K562 (cell line): ENCODE measurements at regions not wholly inside any gene's neighbourhood (a gene's known extent, or its start where the extent isn't known, plus 50 kb on each side); places are given as distances from the start of the nearest gene placed in this dataset.

Source experiments
- ATAC-seq: fragments of 200-7000 bp; cut with Tn5 transposase; 3 replicates; pipeline ENCODE4 v1.9.1; 2020; ENCODE audit warnings: moderate library complexity
- BruUV-seq: library from RNA; stranded (reverse); fragments of 400-500 nt; replicated peaks from 2 replicates; lab custom pipeline; 2021; lab: Mats Ljungman, UMichigan
- CTCF ChIA-PET: fragments of 300-600 bp; formaldehyde crosslinking; extraction: SDS; loops from one replicate; lab custom pipeline; 2021; ENCODE audit warnings: low intra/inter-chr PET ratio; lab: Yijun Ruan, JAX
- POLR2A ChIA-PET: fragments of 300-600, 350-650 bp; sonication (Branson Sonifier 250); formaldehyde crosslinking; extraction: SDS; loops from one replicate; lab custom pipeline; 2021; ENCODE audit warnings: antibody characterized with exemption, inconsistent platforms; lab: Yijun Ruan, JAX
- DNase-seq, 4 experiments: peaks; one replicate each; pipeline versions ENCODE4 v3.0.0 to v3.0.0-alpha.2; 2011 to 2018; ENCODE audit warnings: low spot score in 3 of 4, mixed read lengths in 3 of 4; ENCODE audit errors: extremely low read depth in 1 of 4
- FAIRE-seq: peaks from 2 replicates; lab custom pipeline; 2011; peaks lifted over from hg19 to GRCh38; lab: Jason Lieb, UNC
- H2AFZ ChIP-seq: 2 replicates; pipeline ENCODE4 v1.6.0; 2011; ENCODE audit warnings: low read depth, low read length, control low read depth, inconsistent platforms
- H3K27ac ChIP-seq: fragments of 200-600 bp; 3 replicates; pipeline ENCODE4 v1.8.0; 2011; ENCODE audit warnings: low read depth, mild to moderate bottlenecking, control low read depth, inconsistent platforms, low read length, moderate library complexity, mixed read lengths; ENCODE audit errors: extremely low read depth
- H3K27me3 ChIP-seq, 2 experiments: fragments of 300-600 bp in 1 of 2; 2 replicates in 1 of 2; 3 replicates in 1 of 2; pipeline versions ENCODE4 v1.6.0 to v1.8.0; 2011; ENCODE audit warnings: inconsistent platforms in 2 of 2, low read length in 2 of 2, mild to moderate bottlenecking in 1 of 2, mixed read lengths in 1 of 2, moderate library complexity in 1 of 2; ENCODE audit not compliant: control insufficient read depth in 2 of 2, insufficient read depth in 2 of 2
- H3K36me3 ChIP-seq: fragments of 300-600 bp; 3 replicates; pipeline ENCODE4 v1.8.0; 2011; ENCODE audit warnings: mild to moderate bottlenecking, low read length, inconsistent platforms; ENCODE audit not compliant: control insufficient read depth, insufficient read depth
- H3K4me1 ChIP-seq, 2 experiments: fragments of 200-600 bp in 1 of 2; replicated peaks in 1 of 2; 2 replicates in 1 of 2; 3 replicates in 1 of 2; pipeline versions ENCODE4 v1.5.1 to v1.8.0; 2011; ENCODE audit warnings: inconsistent platforms in 2 of 2, low read length in 2 of 2, mild to moderate bottlenecking in 1 of 2, mixed read lengths in 1 of 2, moderate library complexity in 1 of 2; ENCODE audit not compliant: control insufficient read depth in 2 of 2, insufficient read depth in 2 of 2
- H3K4me2 ChIP-seq: 2 replicates; pipeline ENCODE4 v1.6.1; 2011; ENCODE audit warnings: low read length, control low read depth, inconsistent platforms, mixed read lengths; ENCODE audit not compliant: insufficient read depth
- H3K4me3 ChIP-seq: fragments of 200-600 bp; sonication (generic), shearing (Covaris generic); 2 replicates; pipeline ENCODE4 v1.5.1; 2016; ENCODE audit warnings: control low read depth, inconsistent platforms
- H3K79me2 ChIP-seq: fragments of 200-600 bp; 3 replicates; pipeline ENCODE4 v1.8.0; 2011; ENCODE audit warnings: low read length, inconsistent platforms; ENCODE audit not compliant: control insufficient read depth, insufficient read depth
- H3K9ac ChIP-seq, 2 experiments: 2 replicates each; pipeline versions ENCODE4 v1.6.0 to v1.6.1; 2011; ENCODE audit warnings: low read depth in 2 of 2, low read length in 2 of 2, control low read depth in 1 of 2, inconsistent platforms in 1 of 2, mild to moderate bottlenecking in 1 of 2, mixed read lengths in 1 of 2; ENCODE audit not compliant: insufficient read depth in 1 of 2
- H3K9me1 ChIP-seq: one replicate; pipeline ENCODE4 v1.6.0; 2011; ENCODE audit warnings: inconsistent platforms, mild to moderate bottlenecking, low read length, moderate library complexity; ENCODE audit not compliant: control insufficient read depth, insufficient read depth
- H3K9me3 ChIP-seq: replicated peaks from 2 replicates; pipeline ENCODE4 v1.5.1; 2011; ENCODE audit warnings: low read depth, low read length, inconsistent platforms; ENCODE audit not compliant: control insufficient read depth, insufficient read depth
- H4K20me1 ChIP-seq: replicated peaks from 2 replicates; pipeline ENCODE4 v1.6.1; 2011; ENCODE audit warnings: low read length, inconsistent platforms, mixed read lengths; ENCODE audit not compliant: control insufficient read depth, insufficient read depth
- MYC ChIP-seq, 2 experiments: fragments of 250-450 bp in 1 of 2; sonication (Bioruptor Pico) in 1 of 2; IDR thresholded peaks; 2 replicates each; pipeline versions ENCODE4 v1.5.1 to v1.6.1; 2012 to 2021; ENCODE audit warnings: low read depth in 2 of 2, borderline replicate concordance in 1 of 2, improper control_type of control experiment in 1 of 2, low read length in 1 of 2, mild to moderate bottlenecking in 1 of 2, moderate library complexity in 1 of 2
- ZC3H4 ChIP-seq: sonication (generic); formaldehyde crosslinking; IDR thresholded peaks from 2 replicates; pipeline ENCODE4 v1.9.0; 2021; ENCODE audit warnings: missing genetic modification reagents, borderline replicate concordance
- WGBS: fragments of 100-300 bp; shearing (Covaris generic); methylation state at CpG from one replicate; pipeline ENCODE4 v1.1.6; 2016; ENCODE audit warnings: low coverage, mixed read lengths; ENCODE audit not compliant: insufficient coverage; ENCODE audit errors: missing lambda C conversion rate; 5-methylcytosine and 5-hydroxymethylcytosine counted together
- in situ Hi-C: fragments of 300-500 bp; cut with MboI; formaldehyde crosslinking; loops from 4 replicates; pipeline ENCODE4 v1.15.0; 2018; ENCODE audit warnings: inconsistent platforms, mixed read lengths
- intact Hi-C: fragments of 100-400 bp; cut with micrococcal nuclease; formaldehyde crosslinking; loops from 2 replicates; pipeline ENCODE4 v1.14.2; 2022
- TF ChIP-seq, protein P1 (sequence below): sonication (generic); formaldehyde crosslinking; IDR thresholded peaks from 2 replicates; pipeline ENCODE4 v1.8.1; 2023; ENCODE audit warnings: missing genetic modification reagents, mild to moderate bottlenecking, borderline replicate concordance
- TF ChIP-seq, protein P2 (sequence below): fragments of 450-650 bp; IDR thresholded peaks from 2 replicates; pipeline ENCODE4 v1.6.1; 2016; ENCODE audit warnings: antibody characterized with exemption

DNA sequence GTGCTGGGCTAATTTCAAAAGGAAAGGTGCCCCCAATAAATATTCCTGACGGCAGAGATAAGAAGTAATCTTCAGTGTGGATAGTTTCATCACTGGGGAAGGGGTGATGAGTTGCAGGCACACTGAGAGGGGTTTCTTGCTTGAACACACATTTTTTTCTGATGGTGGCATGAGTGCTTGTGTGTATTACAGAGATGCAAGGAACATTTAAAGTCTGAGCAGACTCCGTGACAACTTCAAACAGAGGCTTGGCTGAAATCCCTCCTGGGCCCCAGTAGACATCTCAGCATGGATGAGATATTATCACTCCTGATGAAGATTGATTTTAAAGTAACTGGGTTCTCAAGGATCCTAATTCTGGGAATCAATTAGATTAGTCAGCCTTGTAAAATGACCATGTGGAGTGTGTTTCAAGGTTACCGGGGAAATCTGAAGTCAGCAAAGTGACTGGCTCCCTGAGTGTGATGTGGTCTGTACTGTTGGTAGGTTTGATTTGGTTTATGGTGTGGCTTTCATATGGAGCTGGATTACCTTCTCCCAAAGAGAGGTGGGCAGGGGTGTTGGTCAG is 435.8 kb upstream of the EEF2KMT start (continued):
- TF ChIP-seq, protein P1, sequence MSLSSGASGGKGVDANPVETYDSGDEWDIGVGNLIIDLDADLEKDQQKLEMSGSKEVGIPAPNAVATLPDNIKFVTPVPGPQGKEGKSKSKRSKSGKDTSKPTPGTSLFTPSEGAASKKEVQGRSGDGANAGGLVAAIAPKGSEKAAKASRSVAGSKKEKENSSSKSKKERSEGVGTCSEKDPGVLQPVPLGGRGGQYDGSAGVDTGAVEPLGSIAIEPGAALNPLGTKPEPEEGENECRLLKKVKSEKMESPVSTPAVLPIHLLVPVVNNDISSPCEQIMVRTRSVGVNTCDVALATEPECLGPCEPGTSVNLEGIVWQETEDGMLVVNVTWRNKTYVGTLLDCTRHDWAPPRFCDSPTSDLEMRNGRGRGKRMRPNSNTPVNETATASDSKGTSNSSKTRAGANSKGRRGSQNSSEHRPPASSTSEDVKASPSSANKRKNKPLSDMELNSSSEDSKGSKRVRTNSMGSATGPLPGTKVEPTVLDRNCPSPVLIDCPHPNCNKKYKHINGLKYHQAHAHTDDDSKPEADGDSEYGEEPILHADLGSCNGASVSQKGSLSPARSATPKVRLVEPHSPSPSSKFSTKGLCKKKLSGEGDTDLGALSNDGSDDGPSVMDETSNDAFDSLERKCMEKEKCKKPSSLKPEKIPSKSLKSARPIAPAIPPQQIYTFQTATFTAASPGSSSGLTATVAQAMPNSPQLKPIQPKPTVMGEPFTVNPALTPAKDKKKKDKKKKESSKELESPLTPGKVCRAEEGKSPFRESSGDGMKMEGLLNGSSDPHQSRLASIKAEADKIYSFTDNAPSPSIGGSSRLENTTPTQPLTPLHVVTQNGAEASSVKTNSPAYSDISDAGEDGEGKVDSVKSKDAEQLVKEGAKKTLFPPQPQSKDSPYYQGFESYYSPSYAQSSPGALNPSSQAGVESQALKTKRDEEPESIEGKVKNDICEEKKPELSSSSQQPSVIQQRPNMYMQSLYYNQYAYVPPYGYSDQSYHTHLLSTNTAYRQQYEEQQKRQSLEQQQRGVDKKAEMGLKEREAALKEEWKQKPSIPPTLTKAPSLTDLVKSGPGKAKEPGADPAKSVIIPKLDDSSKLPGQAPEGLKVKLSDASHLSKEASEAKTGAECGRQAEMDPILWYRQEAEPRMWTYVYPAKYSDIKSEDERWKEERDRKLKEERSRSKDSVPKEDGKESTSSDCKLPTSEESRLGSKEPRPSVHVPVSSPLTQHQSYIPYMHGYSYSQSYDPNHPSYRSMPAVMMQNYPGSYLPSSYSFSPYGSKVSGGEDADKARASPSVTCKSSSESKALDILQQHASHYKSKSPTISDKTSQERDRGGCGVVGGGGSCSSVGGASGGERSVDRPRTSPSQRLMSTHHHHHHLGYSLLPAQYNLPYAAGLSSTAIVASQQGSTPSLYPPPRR (CRISPR knock-in tag) = no peak
- TF ChIP-seq, protein P2, sequence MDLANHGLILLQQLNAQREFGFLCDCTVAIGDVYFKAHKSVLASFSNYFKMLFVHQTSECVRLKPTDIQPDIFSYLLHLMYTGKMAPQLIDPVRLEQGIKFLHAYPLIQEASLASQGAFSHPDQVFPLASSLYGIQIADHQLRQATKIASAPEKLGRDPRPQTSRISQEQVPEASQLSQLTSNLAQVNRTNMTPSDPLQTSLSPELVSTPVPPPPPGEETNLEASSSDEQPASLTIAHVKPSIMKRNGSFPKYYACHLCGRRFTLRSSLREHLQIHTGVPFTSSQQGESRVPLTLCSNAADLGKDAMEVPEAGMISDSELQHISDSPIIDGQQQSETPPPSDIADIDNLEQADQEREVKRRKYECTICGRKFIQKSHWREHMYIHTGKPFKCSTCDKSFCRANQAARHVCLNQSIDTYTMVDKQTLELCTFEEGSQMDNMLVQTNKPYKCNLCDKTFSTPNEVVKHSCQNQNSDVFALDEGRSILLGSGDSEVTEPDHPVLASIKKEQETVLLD = no peak

DNA sequence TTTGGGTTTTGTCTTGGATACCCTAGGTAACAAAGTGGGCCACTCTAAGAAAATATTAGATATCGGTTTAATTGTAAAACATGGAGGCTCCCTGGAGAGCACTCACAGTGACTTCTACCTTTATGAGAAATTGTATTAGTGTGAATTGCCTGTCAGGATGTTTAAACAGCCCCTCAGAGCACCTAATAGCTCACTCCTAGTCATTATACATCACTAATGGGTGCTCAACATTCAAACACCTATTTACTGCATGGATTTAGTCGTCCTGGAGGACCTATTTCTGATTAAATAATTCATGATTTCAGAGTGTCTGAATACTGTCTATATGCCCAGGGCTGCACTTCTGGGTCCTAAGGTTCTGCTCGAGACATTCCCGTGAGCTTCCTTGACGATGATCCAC is 430.2 kb upstream of the EEF2KMT start:
- Histone ChIP-seq H3K9me3 (no peaks in the 10 kb centered on the region), H3K9ac (no peak overlapping the region), H3K4me1 (no peaks in the 10 kb centered on the region), H4K20me1 (no peaks in the 10 kb centered on the region), H2AFZ (no peak overlapping the region), H3K4me3 (no peak overlapping the region), H3K9me1 (no peaks in the 10 kb centered on the region), H3K36me3 (no peaks in the 10 kb centered on the region), H3K27me3 (no peaks in the 10 kb centered on the region), H3K4me2 (no peak overlapping the region), H3K79me2 (no peaks in the 10 kb centered on the region), H3K27ac (no peak overlapping the region)
- WGBS = 2% methylated on average over 5 of the region's 5 CpGs
- CTCF ChIA-PET = no interaction called here
- POLR2A ChIA-PET = interaction anchor here (0.7 kb wide), 1 partner anchor 24 kb away, joined by 3 read pairs; no protein-coding TSS in a partner anchor
- no peak for ATAC-seq
- no peak for TF ChIP-seq MYC (IDR thresholded peaks at IDR 0.05; ENCODE audit: low read depth, low read length)
- no peak for TF ChIP-seq MYC (CRISPR knock-in tag; IDR thresholded peaks at IDR 0.05; ENCODE audit: borderline replicate concordance, low read depth)
- no peak for TF ChIP-seq ZC3H4 (CRISPR knock-in tag)
- no TSS peak for BruUV-seq
- FAIRE-seq = no peak
- DNase-seq = no peak
- intact Hi-C loops = no loop called here
- in situ Hi-C loops = no loop called here
